ENCODE measurements at regions not wholly inside any gene's neighbourhood (a gene's known extent, or its start where the extent isn't known, plus 50 kb on each side); places are given as distances from the start of the nearest gene placed in this dataset.

- TF ChIP-seq POLR2AphosphoS5 (IDR thresholded peaks at IDR 0.05) (no peak), EP300 (IDR thresholded peaks at IDR 0.05) (no peak), CTCF (IDR thresholded peaks at IDR 0.05) (no peak), POLR2A (IDR thresholded peaks at IDR 0.05) (no peak)
- H3K9me3 ChIP-seq, result no peaks in the 10 kb centered on the region
- no peaks in the 10 kb centered on the region for H3K36me3 ChIP-seq
- H3K4me1 ChIP-seq, result no peaks in the 10 kb centered on the region
- H3K27ac ChIP-seq, result no peak overlapping the region
- H3K27me3 ChIP-seq, result no peaks in the 10 kb centered on the region
- no peak for DNase-seq (ENCODE audit: low spot score in 2 of 2)
- no peak overlapping the region for H3K4me3 ChIP-seq
- 91% methylated on average over 9 of the region's 9 CpGs for WGBS
Observed at GRCh38 chr6:167444602-167445346, 119.9 kb downstream of the TTLL2 start.

GRCh38 chr6:167445568-167445967 is 120.7 kb downstream of the TTLL2 start:
- H3K4me3 ChIP-seq, result no peak overlapping the region
- no peaks in the 10 kb centered on the region for H3K27me3 ChIP-seq
- H3K27ac ChIP-seq, result no peak overlapping the region
- no peaks in the 10 kb centered on the region for H3K4me1 ChIP-seq
- DNase-seq (ENCODE audit: low spot score in 2 of 2), result no peak
- H3K36me3 ChIP-seq, result no peaks in the 10 kb centered on the region
- WGBS, result 83% methylated on average over 7 of the region's 7 CpGs
- H3K9me3 ChIP-seq, result no peaks in the 10 kb centered on the region
- TF ChIP-seq POLR2A (IDR thresholded peaks at IDR 0.05) (no peak), EP300 (IDR thresholded peaks at IDR 0.05) (no peak), CTCF (IDR thresholded peaks at IDR 0.05) (no peak), POLR2AphosphoS5 (IDR thresholded peaks at IDR 0.05) (no peak)

GRCh38 chr6:167446046-167446445 is 121.2 kb downstream of the TTLL2 start:
- Histone ChIP-seq H3K4me3 (no peak overlapping the region), H3K36me3 (no peaks in the 10 kb centered on the region), H3K4me1 (no peaks in the 10 kb centered on the region), H3K27me3 (no peaks in the 10 kb centered on the region), H3K27ac (no peak overlapping the region), H3K9me3 (no peaks in the 10 kb centered on the region)
- WGBS, result 84% methylated on average over 8 of the region's 8 CpGs
- no peak for DNase-seq (ENCODE audit: low spot score in 2 of 2)
- TF ChIP-seq POLR2A (IDR thresholded peaks at IDR 0.05) (no peak), POLR2AphosphoS5 (IDR thresholded peaks at IDR 0.05) (no peak), CTCF (IDR thresholded peaks at IDR 0.05) (no peak), EP300 (IDR thresholded peaks at IDR 0.05) (no peak)

GRCh38 chr6:167446971-167447370 is 122.1 kb downstream of the TTLL2 start:
- H3K4me1 ChIP-seq, result no peaks in the 10 kb centered on the region
- H3K27ac ChIP-seq, result no peak overlapping the region
- no peaks in the 10 kb centered on the region for H3K36me3 ChIP-seq
- no peak for TF ChIP-seq POLR2A (IDR thresholded peaks at IDR 0.05)
- no peak for TF ChIP-seq CTCF (IDR thresholded peaks at IDR 0.05)
- no peak for TF ChIP-seq EP300 (IDR thresholded peaks at IDR 0.05)
- no peak for TF ChIP-seq POLR2AphosphoS5 (IDR thresholded peaks at IDR 0.05)
- DNase-seq (ENCODE audit: low spot score in 2 of 2), result peak in 1 of 2 donors; percentile 26
- H3K4me3 ChIP-seq, result no peak overlapping the region
- H3K27me3 ChIP-seq, result no peaks in the 10 kb centered on the region
- H3K9me3 ChIP-seq, result no peaks in the 10 kb centered on the region
- WGBS, result 92% methylated on average over 9 of the region's 9 CpGs

- no peaks in the 10 kb centered on the region for H3K36me3 ChIP-seq
- no peak overlapping the region for H3K27ac ChIP-seq
- peak in 1 of 2 donors; percentile 67 for DNase-seq (ENCODE audit: low spot score in 2 of 2)
- TF ChIP-seq CTCF (IDR thresholded peaks at IDR 0.05) (no peak), POLR2AphosphoS5 (IDR thresholded peaks at IDR 0.05) (no peak), EP300 (IDR thresholded peaks at IDR 0.05) (no peak), POLR2A (IDR thresholded peaks at IDR 0.05) (no peak)
- no peaks in the 10 kb centered on the region for H3K27me3 ChIP-seq
- WGBS, result 90% methylated on average over 3 of the region's 5 CpGs
- no peaks in the 10 kb centered on the region for H3K9me3 ChIP-seq
- no peak overlapping the region for H3K4me3 ChIP-seq
- no peaks in the 10 kb centered on the region for H3K4me1 ChIP-seq
Observed at GRCh38 chr6:167448378-167448777, 123.5 kb downstream of the TTLL2 start.

All from suprapubic skin (tissue), 4 donors.